Activated B cell treated with CpG ODN at 0.5 μM for 24 hours (primary cell): ENCODE measurements at regions not wholly inside any gene's neighbourhood (a gene's known extent, or its start where the extent isn't known, plus 50 kb on each side); places are given as distances from the start of the nearest gene placed in this dataset.

ENCODE experiments used
- ATAC-seq: fragments of 200-7000 bp; cut with Tn5 transposase; one replicate; pipeline ENCODE4 v1.10.0; 2021; ENCODE audit warnings: low read depth, mild to moderate bottlenecking, moderate library complexity
- CTCF ChIA-PET: fragments of 350-600 bp; sonication (Branson Sonifier 250); formaldehyde crosslinking; loops from one replicate; lab custom pipeline; 2021; ENCODE audit warnings: antibody characterized with exemption; lab: Charles Lee
- POLR2A ChIA-PET: fragments of 350-600 bp; sonication (Branson Sonifier 250); formaldehyde crosslinking; loops from one replicate; lab custom pipeline; 2021; ENCODE audit warnings: antibody characterized with exemption; lab: Charles Lee
- DNase-seq: peaks from one replicate; pipeline ENCODE4 v3.0.0; 2022
- H3K27ac Mint-ChIP-seq: one replicate; pipeline ENCODE4 v1.8.0; 2020; ENCODE audit warnings: mixed read lengths
- H3K27me3 Mint-ChIP-seq: one replicate; pipeline ENCODE4 v1.8.0; 2021; ENCODE audit warnings: mixed read lengths
- H3K36me3 Mint-ChIP-seq: one replicate; pipeline ENCODE4 v1.8.0; 2021; ENCODE audit warnings: low read depth, mixed read lengths
- H3K4me1 Mint-ChIP-seq: one replicate; pipeline ENCODE4 v1.8.0; 2021; ENCODE audit warnings: mixed read lengths
- H3K4me3 Mint-ChIP-seq: one replicate; pipeline ENCODE4 v1.8.0; 2020; ENCODE audit warnings: mild to moderate bottlenecking, mixed read lengths
- H3K9me3 Mint-ChIP-seq: one replicate; pipeline ENCODE4 v1.8.0; 2020; ENCODE audit warnings: mixed read lengths
- intact Hi-C: fragments of 100-400 bp; cut with micrococcal nuclease; formaldehyde crosslinking; loops from one replicate; pipeline ENCODE4 v1.15.1; 2024
- TF ChIP-seq, protein P1 (sequence below): fragments of 200-600 bp; IDR thresholded peaks from one replicate; pipeline ENCODE4 v1.8.0; 2022; ENCODE audit warnings: antibody characterized with exemption, mild to moderate bottlenecking

GRCh38 chr16:25627641-25628040 lies 64.1 kb upstream of the HS3ST4 start:
- Mint-ChIP-seq H3K9me3 (peaks cover 2% of the 10 kb centered on the region), H3K27me3 (no peaks in the 10 kb centered on the region), H3K36me3 (no peaks in the 10 kb centered on the region), H3K4me1 (no peaks in the 10 kb centered on the region), H3K4me3 (no peak overlapping the region), H3K27ac (no peak overlapping the region)
- ChIA-PET POLR2A (no interaction called here), CTCF (no interaction called here)
- DNase-seq: no peak
- no peak for ATAC-seq
- intact Hi-C loops: no loop called here
- TF ChIP-seq, protein P1, sequence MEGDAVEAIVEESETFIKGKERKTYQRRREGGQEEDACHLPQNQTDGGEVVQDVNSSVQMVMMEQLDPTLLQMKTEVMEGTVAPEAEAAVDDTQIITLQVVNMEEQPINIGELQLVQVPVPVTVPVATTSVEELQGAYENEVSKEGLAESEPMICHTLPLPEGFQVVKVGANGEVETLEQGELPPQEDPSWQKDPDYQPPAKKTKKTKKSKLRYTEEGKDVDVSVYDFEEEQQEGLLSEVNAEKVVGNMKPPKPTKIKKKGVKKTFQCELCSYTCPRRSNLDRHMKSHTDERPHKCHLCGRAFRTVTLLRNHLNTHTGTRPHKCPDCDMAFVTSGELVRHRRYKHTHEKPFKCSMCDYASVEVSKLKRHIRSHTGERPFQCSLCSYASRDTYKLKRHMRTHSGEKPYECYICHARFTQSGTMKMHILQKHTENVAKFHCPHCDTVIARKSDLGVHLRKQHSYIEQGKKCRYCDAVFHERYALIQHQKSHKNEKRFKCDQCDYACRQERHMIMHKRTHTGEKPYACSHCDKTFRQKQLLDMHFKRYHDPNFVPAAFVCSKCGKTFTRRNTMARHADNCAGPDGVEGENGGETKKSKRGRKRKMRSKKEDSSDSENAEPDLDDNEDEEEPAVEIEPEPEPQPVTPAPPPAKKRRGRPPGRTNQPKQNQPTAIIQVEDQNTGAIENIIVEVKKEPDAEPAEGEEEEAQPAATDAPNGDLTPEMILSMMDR: no peak

DNA sequence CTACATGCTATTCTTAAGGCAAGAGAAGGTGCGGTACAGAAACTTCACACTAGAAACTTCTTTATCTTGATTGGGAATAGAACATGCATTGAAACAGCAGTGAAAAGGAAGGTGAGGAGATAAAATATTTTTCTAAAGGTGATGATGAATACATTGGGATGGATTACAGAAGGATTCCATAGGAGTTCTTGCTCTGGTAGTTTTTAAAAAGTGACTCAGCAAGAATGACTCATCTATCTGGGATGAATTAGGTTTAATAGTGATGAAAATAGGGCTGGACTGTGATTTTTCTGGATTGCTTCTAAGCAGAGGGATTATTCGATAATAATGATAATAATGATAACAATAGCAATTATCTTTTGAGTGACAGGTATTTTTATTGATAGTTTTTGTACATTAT lies 65.6 kb upstream of the HS3ST4 start:
- H3K4me1 Mint-ChIP-seq: no peaks in the 10 kb centered on the region
- H3K36me3 Mint-ChIP-seq: no peaks in the 10 kb centered on the region
- DNase-seq (no peak), ATAC-seq (no peak)
- H3K27me3 Mint-ChIP-seq: no peaks in the 10 kb centered on the region
- intact Hi-C loops: no loop called here
- TF ChIP-seq, protein P1: no peak
- POLR2A ChIA-PET: no interaction called here
- H3K27ac Mint-ChIP-seq: no peak overlapping the region
- CTCF ChIA-PET: no interaction called here
- H3K4me3 Mint-ChIP-seq: no peak overlapping the region
- H3K9me3 Mint-ChIP-seq: no peaks in the 10 kb centered on the region

- CTCF ChIA-PET: no interaction called here
- ATAC-seq: no peak
These were observed 66.1 kb upstream of the HS3ST4 start for GRCh38 chr16:25625620-25626019.

GRCh38 chr16:25614716-25615265 lies 77.0 kb upstream of the HS3ST4 start:
- Mint-ChIP-seq H3K27me3 (no peaks in the 10 kb centered on the region), H3K4me3 (no peak overlapping the region), H3K36me3 (no peaks in the 10 kb centered on the region), H3K27ac (no peak overlapping the region), H3K4me1 (no peaks in the 10 kb centered on the region), H3K9me3 (peaks cover 4% of the 10 kb centered on the region)
- DNase-seq: no peak
- TF ChIP-seq, protein P1: no peak
- intact Hi-C loops: no loop called here
- ATAC-seq: no peak
- ChIA-PET POLR2A (no interaction called here), CTCF (no interaction called here)

More at GRCh38 chr16:25625620-25626019, 66.1 kb upstream of the HS3ST4 start:
- POLR2A ChIA-PET: no interaction called here
- H3K4me1 Mint-ChIP-seq: no peaks in the 10 kb centered on the region
- H3K27me3 Mint-ChIP-seq: no peaks in the 10 kb centered on the region
- H3K27ac Mint-ChIP-seq: no peak overlapping the region
- DNase-seq: no peak
- H3K9me3 Mint-ChIP-seq: no peaks in the 10 kb centered on the region
- no peak overlapping the region for H3K4me3 Mint-ChIP-seq
- intact Hi-C loops: no loop called here
- no peaks in the 10 kb centered on the region for H3K36me3 Mint-ChIP-seq
- TF ChIP-seq, protein P1: no peak

DNA sequence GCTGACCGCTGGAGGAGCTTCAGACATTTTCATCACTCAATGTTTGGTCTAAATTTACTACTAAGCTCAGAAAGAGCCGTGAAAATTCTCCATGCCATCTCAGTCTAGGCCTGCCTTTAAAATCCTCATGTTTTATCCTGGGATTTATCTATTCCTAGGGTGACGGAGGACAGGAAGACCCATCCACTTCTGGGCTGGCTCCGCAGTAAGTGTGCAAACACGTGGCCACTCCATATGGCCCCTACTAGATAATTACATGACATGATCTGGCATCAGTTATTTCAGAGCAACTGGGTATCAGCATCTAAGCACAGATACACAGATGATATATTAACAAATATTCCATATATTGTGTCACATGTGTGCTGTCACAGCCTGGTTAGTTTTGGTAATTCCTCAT lies 77.8 kb upstream of the HS3ST4 start:
- intact Hi-C loops: no loop called here
- H3K4me3 Mint-ChIP-seq: no peak overlapping the region
- H3K4me1 Mint-ChIP-seq: no peaks in the 10 kb centered on the region
- no peak for ATAC-seq
- TF ChIP-seq, protein P1: no peak
- ChIA-PET CTCF (no interaction called here), POLR2A (no interaction called here)
- DNase-seq: no peak
- no peak overlapping the region for H3K27ac Mint-ChIP-seq
- H3K27me3 Mint-ChIP-seq: no peaks in the 10 kb centered on the region
- peaks cover 4% of the 10 kb centered on the region for H3K9me3 Mint-ChIP-seq
- no peaks in the 10 kb centered on the region for H3K36me3 Mint-ChIP-seq
